Muscle of leg (tissue), 3 donors: ENCODE measurements at regions not wholly inside any gene's neighbourhood (a gene's known extent, or its start where the extent isn't known, plus 50 kb on each side); places are given as distances from the start of the nearest gene placed in this dataset.
"Not testable (repeated sequence)": the region's sequence is repeated elsewhere in the genome, so short reads cannot be mapped to it uniquely, and the experiment has no call there.

Experiments used
- DNase-seq: peaks from one replicate; pipeline ENCODE4 v3.0.0; 2013
- H3K27ac ChIP-seq: one replicate; pipeline ENCODE4 v1.5.1; 2013; ENCODE audit warnings: mild to moderate bottlenecking, low read length, control low read depth
- H3K27me3 ChIP-seq: one replicate; pipeline ENCODE4 v1.6.1; 2013; ENCODE audit warnings: low read length; ENCODE audit not compliant: control insufficient read depth, insufficient read depth
- H3K36me3 ChIP-seq: one replicate; pipeline ENCODE4 v1.6.1; 2013; ENCODE audit warnings: low read length; ENCODE audit not compliant: control insufficient read depth, insufficient read depth
- H3K4me1 ChIP-seq: one replicate; pipeline ENCODE4 v1.6.1; 2013; ENCODE audit warnings: low read length; ENCODE audit not compliant: control insufficient read depth, insufficient read depth
- H3K4me3 ChIP-seq: one replicate; pipeline ENCODE4 v1.5.1; 2013; ENCODE audit warnings: low read length, control low read depth
- H3K9me3 ChIP-seq: replicated peaks from 2 replicates; pipeline ENCODE4 v1.6.1; 2013; ENCODE audit warnings: low read depth, low read length; ENCODE audit not compliant: control insufficient read depth
- WGBS: methylation state at CpG from one replicate; pipeline ENCODE4 v1.1.5; 2013; ENCODE audit warnings: missing lambda C conversion rate; ENCODE audit not compliant: insufficient coverage; 5-methylcytosine and 5-hydroxymethylcytosine counted together

- Histone ChIP-seq H3K9me3 (no peaks in the 10 kb centered on the region), H3K27ac (no peak overlapping the region), H3K4me1 (no peaks in the 10 kb centered on the region), H3K36me3 (no peaks in the 10 kb centered on the region), H3K27me3 (peaks cover 8% of the 10 kb centered on the region), H3K4me3 (no peak overlapping the region)
- DNase-seq, result no peak
- WGBS, result 85% methylated on average over 8 of the region's 8 CpGs
Measured at GRCh38 chr11:134843020-134843419, 431.0 kb upstream of the B3GAT1 start.

- no peaks in the 10 kb centered on the region for H3K9me3 ChIP-seq
- 76% methylated on average over 5 of the region's 5 CpGs for WGBS
- no peak overlapping the region for H3K27ac ChIP-seq
- H3K4me3 ChIP-seq, result no peak overlapping the region
- peaks cover 8% of the 10 kb centered on the region for H3K27me3 ChIP-seq
- no peaks in the 10 kb centered on the region for H3K4me1 ChIP-seq
- DNase-seq, result no peak
- H3K36me3 ChIP-seq, result no peaks in the 10 kb centered on the region
Measured at GRCh38 chr11:134841972-134842371, 429.9 kb upstream of the B3GAT1 start.

GRCh38 chr11:134841411-134841810 is 429.4 kb upstream of the B3GAT1 start:
- Histone ChIP-seq H3K27me3 (peaks cover 10% of the 10 kb centered on the region), H3K4me1 (no peaks in the 10 kb centered on the region), H3K9me3 (no peaks in the 10 kb centered on the region), H3K4me3 (no peak overlapping the region), H3K36me3 (no peaks in the 10 kb centered on the region), H3K27ac (no peak overlapping the region)
- WGBS, result 63% methylated on average over 5 of the region's 5 CpGs
- no peak for DNase-seq

- no peak for DNase-seq
- Histone ChIP-seq H3K36me3 (no peaks in the 10 kb centered on the region), H3K9me3 (no peaks in the 10 kb centered on the region), H3K27me3 (peaks cover 10% of the 10 kb centered on the region), H3K4me1 (no peaks in the 10 kb centered on the region), H3K4me3 (no peak overlapping the region), H3K27ac (no peak overlapping the region)
- 69% methylated on average over 4 of the region's 7 CpGs for WGBS
Measured at GRCh38 chr11:134840945-134841344, 428.9 kb upstream of the B3GAT1 start.

DNA sequence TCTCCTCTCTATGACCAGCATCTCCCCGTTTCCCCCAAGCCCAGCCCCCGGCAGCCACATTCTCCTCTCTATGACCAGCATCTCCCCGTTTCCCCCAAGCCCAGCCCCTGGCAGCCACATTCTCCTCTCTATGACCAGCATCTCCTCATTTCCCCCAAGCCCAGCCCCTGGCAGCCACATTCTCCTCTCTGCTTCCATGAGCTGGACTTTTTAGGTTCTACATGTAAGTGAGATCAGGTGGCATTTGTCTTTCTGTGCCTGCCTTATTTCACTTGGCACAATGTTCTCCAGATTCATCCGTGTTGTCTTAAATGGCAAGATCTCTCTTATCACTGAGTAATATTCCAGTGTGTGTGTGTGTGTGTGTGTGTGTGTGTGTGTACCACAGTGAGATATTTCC is 428.1 kb upstream of the B3GAT1 start:
- not testable (repeated sequence) for H3K27ac ChIP-seq, H3K4me3 ChIP-seq, H3K9me3 ChIP-seq, H3K4me1 ChIP-seq, H3K36me3 ChIP-seq
- DNase-seq, result peak; percentile 32
- 40% methylated on average over 1 of the region's 4 CpGs for WGBS
- H3K27me3 ChIP-seq, result peaks cover 10% of the 10 kb centered on the region

- no peaks in the 10 kb centered on the region for H3K36me3 ChIP-seq
- H3K27me3 ChIP-seq, result peaks cover 12% of the 10 kb centered on the region
- no peak overlapping the region for H3K4me3 ChIP-seq
- H3K9me3 ChIP-seq, result no peaks in the 10 kb centered on the region
- no peak overlapping the region for H3K27ac ChIP-seq
- no peak for DNase-seq
- 78% methylated on average over 3 of the region's 10 CpGs for WGBS
- no peaks in the 10 kb centered on the region for H3K4me1 ChIP-seq
Measured at GRCh38 chr11:134838708-134839107, 426.7 kb upstream of the B3GAT1 start.

- 82% methylated on average over 6 of the region's 6 CpGs for WGBS
- no peak overlapping the region for H3K4me3 ChIP-seq
- no peaks in the 10 kb centered on the region for H3K36me3 ChIP-seq
- H3K27ac ChIP-seq, result no peak overlapping the region
- H3K9me3 ChIP-seq, result no peaks in the 10 kb centered on the region
- DNase-seq, result no peak
- peaks cover 12% of the 10 kb centered on the region for H3K27me3 ChIP-seq
- no peaks in the 10 kb centered on the region for H3K4me1 ChIP-seq
Measured at GRCh38 chr11:134837887-134838232, 425.8 kb upstream of the B3GAT1 start.

DNA sequence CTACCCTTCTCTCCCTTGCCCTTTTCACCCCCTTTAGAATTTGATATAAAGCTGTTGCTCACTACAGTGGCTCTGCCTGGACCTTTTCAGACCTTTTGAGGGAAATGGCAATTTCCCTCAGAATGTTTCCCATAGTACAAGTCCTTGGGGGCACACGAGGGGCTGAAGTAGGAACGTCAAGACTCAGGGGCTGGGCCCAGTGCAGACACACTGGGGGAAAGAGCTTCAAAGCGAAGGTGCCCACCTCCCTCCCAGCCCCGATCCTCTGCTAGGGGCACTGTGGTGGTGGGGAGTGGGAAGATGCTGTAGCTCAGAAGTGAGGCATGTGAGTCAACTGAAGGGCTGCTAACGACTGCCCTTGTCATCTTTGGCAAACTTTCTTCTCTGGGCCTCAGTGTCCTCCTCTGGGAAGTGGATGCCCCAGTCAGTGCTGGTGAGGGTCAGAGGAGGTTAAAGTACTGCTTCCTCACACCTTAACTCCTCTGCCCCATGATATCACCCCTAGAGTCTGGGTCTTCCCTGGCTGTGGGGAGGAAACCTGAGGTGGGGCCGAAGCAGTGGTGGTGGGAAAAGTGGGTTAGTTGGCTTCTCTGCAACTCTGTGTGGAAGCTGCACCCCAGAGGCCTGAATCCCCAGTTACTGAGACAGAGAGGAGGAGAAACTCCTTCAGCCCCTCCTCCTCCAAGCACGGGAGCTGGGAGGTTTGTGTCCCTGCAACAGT is 425.3 kb upstream of the B3GAT1 start:
- no peaks in the 10 kb centered on the region for H3K36me3 ChIP-seq
- H3K27me3 ChIP-seq, result peaks cover 12% of the 10 kb centered on the region
- WGBS, result 50% methylated on average over 3 of the region's 7 CpGs
- H3K4me3 ChIP-seq, result no peak overlapping the region
- H3K9me3 ChIP-seq, result no peaks in the 10 kb centered on the region
- DNase-seq, result no peak
- H3K4me1 ChIP-seq, result no peaks in the 10 kb centered on the region
- no peak overlapping the region for H3K27ac ChIP-seq

DNA sequence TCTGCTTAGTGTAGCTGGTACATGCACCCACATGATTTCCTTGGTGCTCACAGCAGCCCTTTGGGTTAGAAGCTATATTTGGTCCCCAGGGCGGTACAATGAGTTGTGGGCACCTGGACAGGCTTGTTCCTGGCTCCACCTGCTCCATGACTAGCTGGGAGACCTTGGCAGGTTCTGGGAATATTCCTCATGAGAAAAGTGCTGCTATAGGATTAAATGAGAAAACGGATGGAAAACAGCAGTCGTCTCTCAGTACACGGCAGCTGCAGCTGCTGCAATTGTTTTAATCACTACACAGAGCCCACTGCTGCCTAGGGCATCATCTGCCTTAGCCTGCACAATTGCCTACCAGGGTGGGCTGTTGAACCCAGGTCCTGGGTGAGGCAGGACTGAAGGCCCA is 424.5 kb upstream of the B3GAT1 start:
- Histone ChIP-seq H3K27ac (no peak overlapping the region), H3K9me3 (no peaks in the 10 kb centered on the region), H3K4me3 (no peak overlapping the region), H3K4me1 (no peaks in the 10 kb centered on the region), H3K27me3 (peaks cover 9% of the 10 kb centered on the region), H3K36me3 (no peaks in the 10 kb centered on the region)
- no peak for DNase-seq
- WGBS, result 86% methylated on average over 1 of the region's 4 CpGs

DNA sequence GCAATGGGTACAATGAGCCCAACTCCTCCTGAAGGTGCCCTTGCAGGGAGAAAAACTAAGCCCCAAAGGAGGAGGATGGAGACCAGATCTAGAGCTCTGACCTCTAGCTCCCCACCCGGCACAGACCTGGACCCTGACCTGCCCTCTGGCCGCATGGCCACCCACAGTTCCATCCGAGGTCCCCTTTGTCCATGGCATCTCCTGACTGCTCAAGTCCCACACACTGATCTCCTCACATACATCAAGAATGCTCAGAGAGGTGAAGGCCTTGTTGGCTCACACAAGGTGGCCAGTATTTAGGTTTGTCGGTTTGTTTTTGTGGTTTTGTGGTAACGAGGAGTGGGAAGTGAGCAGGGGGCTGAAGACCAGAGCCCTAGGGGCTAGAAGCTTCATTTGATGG is 423.5 kb upstream of the B3GAT1 start:
- Histone ChIP-seq H3K4me1 (no peaks in the 10 kb centered on the region), H3K4me3 (no peak overlapping the region), H3K27ac (no peak overlapping the region), H3K36me3 (no peaks in the 10 kb centered on the region), H3K9me3 (no peaks in the 10 kb centered on the region), H3K27me3 (peaks cover 7% of the 10 kb centered on the region)
- WGBS, result 76% methylated on average over 5 of the region's 5 CpGs
- DNase-seq, result no peak

GRCh38 chr11:134830312-134830711 is 418.3 kb upstream of the B3GAT1 start:
- Histone ChIP-seq H3K27ac (no peak overlapping the region), H3K4me1 (no peaks in the 10 kb centered on the region), H3K27me3 (peaks cover 2% of the 10 kb centered on the region), H3K36me3 (no peaks in the 10 kb centered on the region), H3K9me3 (no peaks in the 10 kb centered on the region), H3K4me3 (no peak overlapping the region)
- DNase-seq, result no peak
